ENCODE measurements at regions not wholly inside any gene's neighbourhood (a gene's known extent, or its start where the extent isn't known, plus 50 kb on each side); places are given as distances from the start of the nearest gene placed in this dataset.

- no peak for TF ChIP-seq CTCF (IDR thresholded peaks at IDR 0.05)
- ATAC-seq (ENCODE audit: poor library complexity): no peak
- Histone ChIP-seq H3K4me1 (ENCODE audit: insufficient read depth, low read length) (no peaks in the 10 kb centered on the region), H3K27ac (ENCODE audit: low read depth in 1 of 2, low read length in 2 of 2) (no peak overlapping the region), H3K4me3 (ENCODE audit: low read length) (no peak overlapping the region), H3K9me3 (ENCODE audit: control insufficient read depth in 1 of 2, insufficient read depth in 1 of 2, low read length in 2 of 2) (no peaks in the 10 kb centered on the region), H3K36me3 (ENCODE audit: insufficient read depth, low read length) (no peaks in the 10 kb centered on the region), H3K27me3 (ENCODE audit: control insufficient read depth in 1 of 2, insufficient read depth in 2 of 2, low read length in 2 of 2) (no peaks in the 10 kb centered on the region)
- Mint-ChIP-seq H3K36me3 (ENCODE audit: low read depth) (no peaks in the 10 kb centered on the region), H3K4me1 (ENCODE audit: low read depth) (no peaks in the 10 kb centered on the region), H3K9me3 (peaks cover 4% of the 10 kb centered on the region), H3K27ac (no peak overlapping the region), H3K4me3 (no peak overlapping the region), H3K27me3 (no peaks in the 10 kb centered on the region)
- ChIA-PET CTCF (no interaction called here), POLR2A (no interaction called here)
- intact Hi-C loops (cut with DNase I, micrococcal nuclease): no loop called here
- DNase-seq: no peak
Observed at GRCh38 chr13:72165276-72165675, 298.3 kb upstream of the DACH1 start.

GRCh38 chr13:72164811-72165210, 297.8 kb upstream of the DACH1 start:
- no peaks in the 10 kb centered on the region for H3K27me3 ChIP-seq (ENCODE audit: control insufficient read depth in 1 of 2, insufficient read depth in 2 of 2, low read length in 2 of 2)
- H3K4me3 ChIP-seq (ENCODE audit: low read length): no peak overlapping the region
- Mint-ChIP-seq H3K4me1 (ENCODE audit: low read depth) (no peaks in the 10 kb centered on the region), H3K4me3 (no peak overlapping the region), H3K9me3 (peaks cover 4% of the 10 kb centered on the region), H3K27ac (no peak overlapping the region), H3K36me3 (ENCODE audit: low read depth) (no peaks in the 10 kb centered on the region), H3K27me3 (no peaks in the 10 kb centered on the region)
- H3K4me1 ChIP-seq (ENCODE audit: insufficient read depth, low read length): no peaks in the 10 kb centered on the region
- ChIA-PET POLR2A (no interaction called here), CTCF (no interaction called here)
- H3K27ac ChIP-seq (ENCODE audit: low read depth in 1 of 2, low read length in 2 of 2): no peak overlapping the region
- H3K36me3 ChIP-seq (ENCODE audit: insufficient read depth, low read length): no peaks in the 10 kb centered on the region
- no peaks in the 10 kb centered on the region for H3K9me3 ChIP-seq (ENCODE audit: control insufficient read depth in 1 of 2, insufficient read depth in 1 of 2, low read length in 2 of 2)
- no peak for TF ChIP-seq CTCF (IDR thresholded peaks at IDR 0.05)
- intact Hi-C loops (cut with DNase I, micrococcal nuclease): no loop called here
- ATAC-seq (ENCODE audit: poor library complexity) (no peak), DNase-seq (no peak)

- H3K27me3 ChIP-seq (ENCODE audit: control insufficient read depth in 1 of 2, insufficient read depth in 2 of 2, low read length in 2 of 2): no peaks in the 10 kb centered on the region
- Mint-ChIP-seq H3K9me3 (peaks cover 4% of the 10 kb centered on the region), H3K27me3 (no peaks in the 10 kb centered on the region), H3K4me1 (ENCODE audit: low read depth) (no peaks in the 10 kb centered on the region), H3K4me3 (no peak overlapping the region), H3K27ac (no peak overlapping the region), H3K36me3 (ENCODE audit: low read depth) (no peaks in the 10 kb centered on the region)
- no peaks in the 10 kb centered on the region for H3K36me3 ChIP-seq (ENCODE audit: insufficient read depth, low read length)
- no peak overlapping the region for H3K4me3 ChIP-seq (ENCODE audit: low read length)
- intact Hi-C loops (cut with DNase I, micrococcal nuclease): no loop called here
- no peaks in the 10 kb centered on the region for H3K9me3 ChIP-seq (ENCODE audit: control insufficient read depth in 1 of 2, insufficient read depth in 1 of 2, low read length in 2 of 2)
- TF ChIP-seq CTCF (IDR thresholded peaks at IDR 0.05): no peak
- CTCF ChIA-PET: interaction anchor here (0.6 kb wide), 1 partner anchor 1332 kb away, joined by 3 read pairs; no protein-coding TSS in a partner anchor
- no peak for ATAC-seq (ENCODE audit: poor library complexity)
- no peaks in the 10 kb centered on the region for H3K4me1 ChIP-seq (ENCODE audit: insufficient read depth, low read length)
- POLR2A ChIA-PET: no interaction called here
- no peak overlapping the region for H3K27ac ChIP-seq (ENCODE audit: low read depth in 1 of 2, low read length in 2 of 2)
- DNase-seq: no peak
Observed at GRCh38 chr13:72163678-72164077, 296.7 kb upstream of the DACH1 start.
